ENCODE measurements at regions not wholly inside any gene's neighbourhood (a gene's known extent, or its start where the extent isn't known, plus 50 kb on each side); places are given as distances from the start of the nearest gene placed in this dataset.

DNA sequence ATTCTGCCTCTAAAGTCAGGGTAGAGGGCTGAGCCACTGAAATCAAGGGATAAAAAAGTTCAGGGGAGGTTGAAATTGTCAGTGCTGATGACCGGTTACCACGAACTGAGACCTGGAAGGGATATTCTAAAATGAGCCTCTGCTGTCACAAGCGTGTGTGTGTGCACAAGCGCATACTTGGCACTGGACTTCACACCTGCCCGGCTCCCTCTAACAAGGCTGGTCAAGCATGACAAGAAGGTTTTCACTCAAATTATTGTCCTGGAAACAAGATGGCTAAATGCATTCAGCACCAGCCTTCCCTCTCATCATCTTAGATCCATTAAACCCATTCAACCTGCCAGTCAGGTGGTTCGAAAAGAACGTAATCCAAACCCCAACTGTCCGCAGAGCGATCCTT, 54.8 kb upstream of the CECR2 start:
- no peak for TF ChIP-seq POLR2AphosphoS5 (IDR thresholded peaks at IDR 0.05; ENCODE audit: insufficient read depth, low read depth, low read length)
- no peak for TF ChIP-seq MYC (IDR thresholded peaks at IDR 0.05; ENCODE audit: low read depth, low read length)
- Histone ChIP-seq H3K4me1 (ENCODE audit: control insufficient read depth, extremely low read depth, insufficient read depth, low read length) (no peaks in the 10 kb centered on the region), H4K20me1 (replicated peaks; ENCODE audit: control insufficient read depth, extremely low read depth, insufficient read depth, low read length) (no peaks in the 10 kb centered on the region), H3K27ac (ENCODE audit: insufficient read depth, low read depth, low read length) (no peak overlapping the region), H3K9ac (replicated peaks; ENCODE audit: extremely low read depth, insufficient read depth, low read length) (no peak overlapping the region), H2AFZ (ENCODE audit: low read depth, low read length) (no peak overlapping the region), H3K36me3 (ENCODE audit: control insufficient read depth in 2 of 2, extremely low read depth in 1 of 2, insufficient read depth in 2 of 2, low read length in 2 of 2) (no peaks in the 10 kb centered on the region), H3K27me3 (ENCODE audit: control insufficient read depth in 2 of 2, insufficient read depth in 2 of 2, low read length in 2 of 2) (no peaks in the 10 kb centered on the region), H3K4me3 (replicated peaks in 1 of 3; ENCODE audit: insufficient read depth in 1 of 3, low read depth in 1 of 3, low read length in 3 of 3) (no peak overlapping the region), H3K9me3 (replicated peaks; ENCODE audit: control insufficient read depth, insufficient read depth, low read length) (no peaks in the 10 kb centered on the region), H3K4me2 (ENCODE audit: insufficient read depth, low read length) (no peak overlapping the region), H3K79me2 (ENCODE audit: control insufficient read depth, insufficient read depth, low read length) (no peaks in the 10 kb centered on the region), H3K9me1 (replicated peaks; ENCODE audit: control insufficient read depth, extremely low read depth, insufficient read depth, low read length) (no peaks in the 10 kb centered on the region)
- CTCF ChIA-PET = interaction anchor here (2.1 kb wide), 1 partner anchor 10 kb away, joined by 4 read pairs; no protein-coding TSS in a partner anchor
- FAIRE-seq (no peak), DNase-seq (ENCODE audit: low read depth, low spot score) (no peak)
- POLR2A ChIA-PET = no interaction called here
- dilution Hi-C loops (cut with MboI; ENCODE audit: extremely low pct_ligation_motif_present, low sequenced_read_pairs) = no loop called here
- no TSS peak for BruUV-seq (replicated peaks)
- intact Hi-C loops (cut with micrococcal nuclease) = no loop called here

- no peak overlapping the region for H3K4me2 ChIP-seq (ENCODE audit: insufficient read depth, low read length)
- no peaks in the 10 kb centered on the region for H3K4me1 ChIP-seq (ENCODE audit: control insufficient read depth, extremely low read depth, insufficient read depth, low read length)
- H3K36me3 ChIP-seq (ENCODE audit: control insufficient read depth in 2 of 2, extremely low read depth in 1 of 2, insufficient read depth in 2 of 2, low read length in 2 of 2) = no peaks in the 10 kb centered on the region
- H3K4me3 ChIP-seq (replicated peaks in 1 of 3; ENCODE audit: insufficient read depth in 1 of 3, low read depth in 1 of 3, low read length in 3 of 3) = no peak overlapping the region
- no peak for FAIRE-seq
- intact Hi-C loops (cut with micrococcal nuclease) (no loop called here), dilution Hi-C loops (cut with MboI; ENCODE audit: extremely low pct_ligation_motif_present, low sequenced_read_pairs) (no loop called here)
- H3K9me3 ChIP-seq (replicated peaks; ENCODE audit: control insufficient read depth, insufficient read depth, low read length) = no peaks in the 10 kb centered on the region
- no peaks in the 10 kb centered on the region for H4K20me1 ChIP-seq (replicated peaks; ENCODE audit: control insufficient read depth, extremely low read depth, insufficient read depth, low read length)
- ChIA-PET CTCF (interaction anchor here (2.1 kb wide), 1 partner anchor 9 kb away, joined by 4 read pairs; no protein-coding TSS in a partner anchor), POLR2A (no interaction called here)
- H3K79me2 ChIP-seq (ENCODE audit: control insufficient read depth, insufficient read depth, low read length) = no peaks in the 10 kb centered on the region
- no peak overlapping the region for H2AFZ ChIP-seq (ENCODE audit: low read depth, low read length)
- H3K27me3 ChIP-seq (ENCODE audit: control insufficient read depth in 2 of 2, insufficient read depth in 2 of 2, low read length in 2 of 2) = no peaks in the 10 kb centered on the region
- H3K27ac ChIP-seq (ENCODE audit: insufficient read depth, low read depth, low read length) = no peak overlapping the region
- no peak for TF ChIP-seq GATA2 (IDR thresholded peaks at IDR 0.05; ENCODE audit: insufficient read depth, insufficient read length, low read depth, low read length)
- no peak for TF ChIP-seq JUN (IDR thresholded peaks at IDR 0.05; ENCODE audit: borderline replicate concordance, insufficient read depth, insufficient read length, low read depth)
- no peak for TF ChIP-seq POLR2AphosphoS5 (IDR thresholded peaks at IDR 0.05; ENCODE audit: insufficient read depth, low read depth, low read length)
- no peak overlapping the region for H3K9ac ChIP-seq (replicated peaks; ENCODE audit: extremely low read depth, insufficient read depth, low read length)
- no peaks in the 10 kb centered on the region for H3K9me1 ChIP-seq (replicated peaks; ENCODE audit: control insufficient read depth, extremely low read depth, insufficient read depth, low read length)
- BruUV-seq (replicated peaks) = no TSS peak
- no peak for DNase-seq (ENCODE audit: low read depth, low spot score)
Observed at GRCh38 chr22:17313626-17314025, 55.6 kb upstream of the CECR2 start.

All from endothelial cell of umbilical vein (primary cell).